Sciatic nerve (tissue), 2 donors: ENCODE measurements at regions not wholly inside any gene's neighbourhood (a gene's known extent, or its start where the extent isn't known, plus 50 kb on each side); places are given as distances from the start of the nearest gene placed in this dataset.
"Not testable (repeated sequence)": the region's sequence is repeated elsewhere in the genome, so short reads cannot be mapped to it uniquely, and the experiment has no call there.

Source experiments
- ATAC-seq: fragments of 200-7000 bp; cut with Tn5 transposase; one replicate; pipeline ENCODE4 v1.9.1; 2020; ENCODE audit warnings: mild to moderate bottlenecking, moderate library complexity
- DNase-seq: peaks from one replicate; pipeline ENCODE4 v3.0.0-alpha.2; 2020; ENCODE audit warnings: low spot score
- intact Hi-C: fragments of 100-400 bp; cut with DNase I; formaldehyde crosslinking; loops from one replicate; pipeline ENCODE4 v1.14.2; 2022
- donor health status: DM: no; HTN: no; CAD: no.
- donor health status: DM: no; HTN: no; CAD: no.

DNA sequence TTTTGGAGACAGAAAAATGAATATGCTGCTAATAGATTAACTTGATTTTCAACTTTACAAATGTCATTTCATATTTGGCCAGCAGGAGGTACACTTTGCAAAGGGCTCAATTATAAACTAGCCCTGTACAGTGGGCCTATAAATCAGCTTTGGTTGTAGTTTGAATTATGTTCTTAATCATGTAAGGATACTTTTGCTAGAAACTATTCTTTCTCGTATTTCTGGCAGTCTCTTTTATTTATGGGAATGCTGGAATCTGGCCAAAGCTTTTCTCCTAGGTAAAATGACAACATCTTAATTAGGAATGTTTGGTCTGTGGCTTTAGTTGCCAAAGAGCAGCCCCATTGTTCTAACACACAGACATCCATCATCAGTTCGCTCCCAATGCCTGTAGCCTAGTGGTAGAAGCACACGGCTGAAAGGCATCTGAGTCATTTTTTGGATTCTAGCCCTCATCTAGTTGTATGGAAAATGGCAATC, 1322.3 kb upstream of the SEL1L start:
- intact Hi-C loops: no loop called here
- DNase-seq (no peak), ATAC-seq (no peak)

- intact Hi-C loops: no loop called here
Measured at GRCh38 chr14:82861313-82861712, 1327.7 kb upstream of the SEL1L start.

DNA sequence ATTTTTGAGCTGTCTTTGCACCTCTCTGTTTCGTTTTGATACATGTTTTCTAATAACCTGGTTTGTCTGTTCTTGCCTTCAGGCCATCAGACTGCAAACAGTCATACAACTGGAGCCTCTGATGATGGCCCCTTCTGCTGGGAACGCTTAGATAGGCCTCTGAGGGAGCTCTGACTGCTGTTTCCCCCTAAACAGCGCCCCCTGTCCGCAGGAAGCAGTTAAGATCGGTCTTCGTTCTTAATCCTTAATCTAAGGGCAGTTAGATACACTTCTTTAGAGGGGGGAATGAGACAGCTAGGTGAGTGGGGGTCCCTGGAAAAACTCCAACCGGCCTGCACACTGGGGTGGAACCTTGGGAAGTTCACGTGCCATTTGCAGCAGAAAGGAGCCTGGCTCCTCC, 1338.8 kb upstream of the SEL1L start:
- intact Hi-C loops: no loop called here
- ATAC-seq (no peak), DNase-seq (no peak)

More at GRCh38 chr14:82861313-82861712, 1327.7 kb upstream of the SEL1L start:
- DNase-seq (no peak), ATAC-seq (no peak)

- DNase-seq (no peak), ATAC-seq (no peak)
- intact Hi-C loops: no loop called here
Measured at GRCh38 chr14:82878951-82879350, 1345.3 kb upstream of the SEL1L start.

DNA sequence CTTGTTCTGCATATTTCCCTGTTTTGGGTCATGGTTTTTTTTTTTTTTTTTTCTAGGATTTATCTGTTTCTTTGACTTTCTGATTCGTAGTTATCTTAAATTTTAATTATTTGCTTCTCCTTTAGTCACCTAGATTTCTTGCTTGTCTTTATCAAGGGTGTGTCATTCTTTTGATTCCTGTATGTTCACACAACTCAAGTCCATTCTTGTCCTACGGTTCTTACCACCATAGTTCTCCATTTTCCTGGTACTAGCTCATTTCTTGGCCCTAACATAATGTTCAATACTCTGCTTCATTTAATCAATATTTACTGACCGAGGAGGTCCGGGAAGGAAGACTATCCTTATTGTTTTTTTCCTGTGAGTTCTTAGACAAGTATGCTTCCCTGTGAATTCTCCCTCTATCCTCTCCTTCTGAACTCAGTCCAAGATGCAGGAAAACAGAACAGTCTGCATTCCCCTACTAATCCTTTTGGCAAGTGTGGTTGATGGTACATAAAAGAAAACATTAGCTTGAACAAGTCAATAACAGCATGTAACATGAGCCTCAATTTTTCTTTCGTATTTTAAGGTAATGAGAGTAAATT, 1346.4 kb upstream of the SEL1L start:
- intact Hi-C loops: no loop called here
- DNase-seq: no peak
- no peak for ATAC-seq

DNA sequence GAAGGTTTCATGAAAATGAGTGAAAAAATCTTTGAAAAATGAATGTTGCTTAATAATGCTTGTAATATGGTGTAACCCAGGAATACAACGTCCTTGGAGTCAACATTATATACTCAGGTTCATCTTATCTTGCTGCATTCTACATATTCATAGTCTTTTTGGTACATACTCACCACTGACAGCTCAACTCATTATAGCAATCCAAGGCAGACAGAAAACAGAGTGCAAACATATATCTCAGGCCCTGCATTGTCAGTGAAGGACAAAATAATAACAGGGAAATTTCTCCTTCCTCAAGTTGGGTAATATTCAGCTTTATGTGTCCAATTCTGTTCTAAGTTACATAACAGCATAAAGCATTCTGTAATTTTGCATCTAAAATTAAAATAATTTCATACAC, 1353.0 kb upstream of the SEL1L start:
- ATAC-seq: no peak
- no peak for DNase-seq
- intact Hi-C loops: loop anchor here (5.0 kb wide), 1 partner anchor 1521 kb away; no protein-coding TSS in a partner anchor

DNA sequence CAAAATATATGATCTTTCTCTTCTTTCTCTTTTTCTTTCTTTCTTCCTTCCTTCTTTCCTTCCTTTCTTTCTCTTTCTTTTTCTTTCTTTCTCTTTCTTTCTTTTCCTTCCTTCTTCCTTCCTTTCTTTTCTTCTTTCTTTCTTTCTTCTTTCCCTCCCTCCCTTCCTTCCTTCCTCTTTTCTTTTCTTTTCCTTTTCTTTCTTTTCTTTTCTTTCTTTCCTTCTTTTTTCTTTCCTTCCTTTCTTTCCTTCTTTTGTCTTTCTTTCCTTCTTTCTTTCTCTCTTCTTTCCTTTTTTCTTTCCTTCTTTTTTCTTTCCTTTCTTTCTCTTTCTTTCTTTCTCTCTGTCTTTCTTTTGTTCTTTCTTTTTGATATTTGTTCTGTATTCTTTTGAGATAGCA, 1356.0 kb upstream of the SEL1L start:
- no peak for DNase-seq
- intact Hi-C loops: loop anchor here (5.0 kb wide), 1 partner anchor 1518 kb away; no protein-coding TSS in a partner anchor
- no peak for ATAC-seq

- intact Hi-C loops: no loop called here
- ATAC-seq: no peak
Measured at GRCh38 chr14:82896476-82896875, 1362.8 kb upstream of the SEL1L start.

DNA sequence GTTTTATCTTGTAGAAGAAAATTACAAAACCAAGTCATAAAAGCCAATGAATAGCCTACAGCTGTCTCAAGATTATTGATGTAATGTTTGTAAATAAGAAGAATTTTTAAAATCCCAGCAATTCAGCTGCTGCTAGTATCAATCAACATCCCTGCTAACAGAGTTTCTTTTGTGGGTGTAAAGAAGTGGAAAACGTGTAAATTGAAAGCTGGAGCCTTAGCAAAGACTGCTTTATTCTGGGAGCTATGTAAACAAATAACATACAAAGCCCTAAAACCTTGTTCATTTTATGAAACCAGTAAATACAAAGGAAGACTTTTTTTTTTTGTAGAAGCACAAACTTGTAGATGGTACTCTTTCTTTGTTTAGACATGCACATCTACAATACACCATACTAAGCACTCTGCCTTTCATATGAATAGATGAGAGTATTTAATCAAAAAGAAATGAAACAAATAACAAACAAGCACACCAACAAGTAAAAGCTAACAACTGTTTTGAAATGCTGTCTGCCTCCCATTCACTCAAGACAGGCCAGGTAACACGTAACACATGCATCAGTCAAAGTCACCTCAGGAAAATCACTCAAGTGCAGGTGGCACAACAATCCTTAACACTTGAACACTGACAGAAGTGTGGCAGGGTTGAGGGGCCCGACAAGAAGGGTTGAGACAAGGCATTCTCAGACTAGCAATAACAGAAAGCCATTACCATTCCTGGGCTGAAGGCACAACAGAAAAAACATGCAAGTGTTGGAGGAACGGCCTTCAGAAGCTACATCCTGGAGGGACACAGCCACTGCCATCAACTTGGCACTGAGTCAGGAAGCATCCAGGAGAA, 1364.0 kb upstream of the SEL1L start:
- DNase-seq (no peak), ATAC-seq (no peak)
- intact Hi-C loops: no loop called here

More at GRCh38 chr14:82896476-82896875, 1362.8 kb upstream of the SEL1L start:
- no peak for DNase-seq

DNA sequence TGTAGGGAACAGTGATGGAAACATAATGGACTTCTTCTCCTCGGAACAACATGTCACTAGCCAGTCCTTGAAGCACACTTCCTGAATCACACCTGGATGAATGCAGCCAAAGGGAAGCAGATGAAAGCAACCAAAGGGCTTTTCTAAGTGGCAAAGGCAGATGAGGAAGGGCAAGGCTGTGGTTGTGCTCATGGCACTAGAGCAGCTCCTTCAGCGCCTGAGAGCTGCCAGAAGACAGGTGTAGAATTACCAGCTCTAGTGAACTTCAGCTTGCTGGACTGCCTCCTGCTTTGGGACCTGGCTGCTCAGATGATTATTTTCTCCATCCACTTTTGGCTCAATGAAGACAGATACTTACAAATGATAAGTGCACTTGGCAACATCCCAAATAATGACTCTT, 1372.1 kb upstream of the SEL1L start:
- ATAC-seq: no peak
- intact Hi-C loops: no loop called here
- no peak for DNase-seq

- intact Hi-C loops: no loop called here
- ATAC-seq (no peak), DNase-seq (no peak)
Measured at GRCh38 chr14:82911930-82912329, 1378.3 kb upstream of the SEL1L start.

DNA sequence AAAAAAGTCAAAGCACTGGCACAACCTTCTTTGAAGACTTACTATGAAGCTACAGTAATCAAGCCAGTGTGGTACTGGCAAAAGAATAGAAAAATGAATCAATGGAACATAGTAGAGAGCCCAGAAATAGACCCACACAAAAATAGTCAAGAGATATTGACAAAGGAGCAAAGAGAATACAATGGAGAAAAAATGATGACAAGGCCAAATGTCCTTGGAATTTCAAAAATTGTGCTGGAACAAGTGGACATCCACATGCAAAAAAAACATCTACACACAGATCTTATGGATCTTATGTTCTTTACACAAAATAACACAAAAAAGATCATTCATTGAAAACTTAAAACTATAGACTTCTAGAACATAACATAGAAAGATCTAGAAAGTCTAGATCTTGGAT, 1379.7 kb upstream of the SEL1L start:
- ATAC-seq (no peak), DNase-seq (no peak)
- intact Hi-C loops: no loop called here

DNA sequence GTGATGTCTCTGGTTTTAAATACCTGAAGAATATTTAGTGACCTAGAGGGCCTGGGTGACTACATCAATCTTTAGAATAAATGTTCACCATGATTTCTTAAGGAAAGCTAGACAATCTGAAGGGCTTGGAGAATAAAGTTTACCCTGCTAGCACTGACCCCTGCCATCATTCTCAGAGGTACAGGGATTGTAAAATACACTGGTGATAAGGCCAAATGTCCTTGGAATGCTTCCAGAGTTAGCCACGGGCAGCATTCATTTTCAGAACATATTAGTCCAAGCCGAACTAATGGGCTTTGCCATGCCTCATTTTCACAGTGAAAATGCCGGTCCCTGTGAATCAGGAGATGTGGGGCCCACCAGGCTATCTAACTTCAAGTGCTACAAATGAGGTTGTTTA, 1381.7 kb upstream of the SEL1L start:
- DNase-seq (no peak), ATAC-seq (no peak)
- intact Hi-C loops: no loop called here

- ATAC-seq: no peak
- intact Hi-C loops: no loop called here
- no peak for DNase-seq
Measured at GRCh38 chr14:82935691-82936090, 1402.0 kb upstream of the SEL1L start.

- intact Hi-C loops: no loop called here
- no peak for DNase-seq
- no peak for ATAC-seq
Measured at GRCh38 chr14:82951171-82951570, 1417.5 kb upstream of the SEL1L start.

GRCh38 chr14:82963756-82964155, 1430.1 kb upstream of the SEL1L start:
- no peak for ATAC-seq
- intact Hi-C loops: no loop called here
- no peak for DNase-seq

- intact Hi-C loops: no loop called here
- ATAC-seq (no peak), DNase-seq (no peak)
Measured at GRCh38 chr14:82987502-82988124, 1454.0 kb upstream of the SEL1L start.

DNA sequence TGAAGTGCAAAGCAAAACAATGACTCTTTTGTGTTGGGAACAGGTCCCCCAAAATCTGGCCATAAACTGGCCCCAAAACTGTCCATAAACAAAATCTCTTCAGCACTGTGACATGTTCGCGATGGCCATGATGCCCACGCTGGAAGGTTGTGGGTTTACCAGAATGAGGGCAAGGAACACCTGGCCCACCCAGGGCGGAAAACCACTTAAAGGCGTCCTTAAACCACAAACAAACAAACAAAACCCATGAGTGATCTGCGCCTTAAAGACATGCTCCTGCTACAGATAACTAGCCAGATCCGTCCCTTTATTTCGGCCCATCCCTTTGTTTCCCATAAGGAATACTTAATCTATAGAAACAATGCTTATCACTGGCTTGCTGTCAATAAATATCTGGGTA, 1460.9 kb upstream of the SEL1L start:
- ATAC-seq, DNase-seq, intact Hi-C loops: not testable (repeated sequence)

DNA sequence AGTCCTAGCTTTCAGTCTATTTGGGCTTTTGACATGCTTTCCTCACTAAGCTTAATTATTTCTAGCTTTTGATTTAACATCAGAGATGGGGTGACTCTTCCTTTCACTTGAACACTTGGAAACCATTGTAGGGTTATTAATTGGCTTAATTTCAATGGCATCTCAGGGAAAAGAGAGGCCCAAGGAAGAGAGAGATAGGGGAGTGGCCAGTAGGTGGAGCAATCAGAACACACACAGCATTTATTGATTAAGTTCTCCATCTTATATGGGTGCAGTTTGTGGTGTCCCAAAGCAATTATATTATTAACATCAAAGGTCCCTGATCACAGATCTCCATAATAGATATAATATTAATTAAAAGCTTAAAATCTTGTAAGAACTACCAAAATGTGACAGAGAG, 1466.1 kb upstream of the SEL1L start:
- intact Hi-C loops: no loop called here
- no peak for DNase-seq
- ATAC-seq: no peak

DNA sequence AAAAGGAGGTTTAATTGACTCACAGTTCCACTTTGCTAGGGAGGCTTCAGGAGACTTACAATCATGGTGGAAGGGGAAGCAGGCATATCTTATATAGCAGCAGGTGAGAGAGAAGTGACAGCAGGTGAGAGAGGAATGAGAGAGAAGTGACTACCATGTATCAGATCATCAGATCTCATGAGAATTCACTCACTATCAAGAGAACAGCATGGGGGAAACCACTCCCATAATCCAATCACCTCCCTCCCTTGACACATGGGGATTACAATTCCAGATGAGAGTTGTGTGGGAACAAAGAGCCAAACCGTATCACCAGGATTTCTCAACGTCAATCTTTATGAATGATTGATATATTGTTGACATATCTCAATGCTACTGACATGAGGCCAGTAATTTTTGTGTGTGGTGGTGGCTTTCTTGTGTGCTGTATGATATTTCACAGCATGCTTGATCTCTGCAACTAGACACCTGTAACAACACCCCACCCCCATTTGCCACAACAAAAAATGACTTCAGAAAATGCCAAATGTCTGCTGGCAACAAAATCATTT, 1470.9 kb upstream of the SEL1L start:
- DNase-seq (no peak), ATAC-seq (no peak)
- intact Hi-C loops: no loop called here
